ENCODE measurements at regions not wholly inside any gene's neighbourhood (a gene's known extent, or its start where the extent isn't known, plus 50 kb on each side); places are given as distances from the start of the nearest gene placed in this dataset.

DNA sequence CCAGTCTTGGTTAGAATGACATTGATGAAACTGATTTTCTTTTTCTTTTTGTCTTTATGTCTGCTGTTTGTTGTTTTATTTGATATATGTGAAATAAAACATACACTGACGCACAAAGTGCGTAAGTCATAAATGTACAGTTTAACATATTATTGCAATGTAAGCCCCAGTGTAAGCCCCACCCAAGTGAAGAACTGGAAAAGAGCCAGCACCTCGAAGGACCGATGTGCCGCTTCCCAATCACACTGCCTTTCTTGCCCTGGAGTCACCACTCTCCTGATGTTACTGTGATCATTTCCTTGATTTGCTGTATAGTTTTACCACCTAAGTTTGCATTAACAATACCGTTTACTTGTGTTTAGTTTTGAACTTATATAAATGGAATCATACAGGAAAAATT lies 128.4 kb upstream of the LPP start:
- ATAC-seq (no peak), DNase-seq (ENCODE audit: low spot score in 2 of 2) (no peak)
- Mint-ChIP-seq H3K4me1 (no peaks in the 10 kb centered on the region), H3K4me3 (no peak overlapping the region), H3K36me3 (no peaks in the 10 kb centered on the region), H3K27ac (no peak overlapping the region), H3K9me3 (no peaks in the 10 kb centered on the region)

DNA sequence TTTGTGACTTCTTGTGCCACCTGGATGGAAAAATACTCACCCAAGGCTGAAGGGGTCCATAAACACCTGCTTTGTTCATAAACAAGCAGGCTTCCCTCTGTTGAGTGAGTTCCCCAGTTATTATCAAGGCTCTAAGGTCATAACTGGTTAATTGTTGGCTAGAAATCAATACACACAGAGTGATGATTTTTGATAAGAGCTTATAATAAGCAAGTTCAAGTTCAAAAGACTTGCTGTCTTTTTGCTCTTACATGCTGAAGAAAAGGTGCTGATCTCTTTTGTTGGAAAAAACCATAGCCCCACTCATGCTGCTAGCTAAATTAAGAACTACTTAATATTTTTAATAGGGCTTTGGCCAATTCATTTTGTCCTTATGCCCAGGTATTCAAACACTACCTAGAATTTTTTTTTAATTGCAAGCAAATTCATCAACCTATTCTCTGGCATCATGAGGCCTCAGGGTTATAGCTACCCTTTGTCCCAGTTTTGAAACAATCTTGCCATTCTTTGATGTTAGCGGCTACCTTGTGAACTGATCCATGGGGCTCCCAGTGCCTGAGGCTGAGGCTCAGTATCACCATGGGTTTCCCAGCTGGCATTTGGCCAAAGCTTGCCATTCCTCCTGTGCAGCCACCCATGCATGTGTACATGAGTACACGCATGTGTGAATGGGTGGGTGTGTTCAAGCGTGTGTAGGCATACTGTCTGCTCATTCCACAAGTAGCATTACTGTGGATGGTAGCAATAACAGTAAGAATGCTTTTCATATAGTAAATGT lies 127.6 kb upstream of the LPP start:
- ATAC-seq, result no peak
- no peaks in the 10 kb centered on the region for H3K36me3 Mint-ChIP-seq

DNA sequence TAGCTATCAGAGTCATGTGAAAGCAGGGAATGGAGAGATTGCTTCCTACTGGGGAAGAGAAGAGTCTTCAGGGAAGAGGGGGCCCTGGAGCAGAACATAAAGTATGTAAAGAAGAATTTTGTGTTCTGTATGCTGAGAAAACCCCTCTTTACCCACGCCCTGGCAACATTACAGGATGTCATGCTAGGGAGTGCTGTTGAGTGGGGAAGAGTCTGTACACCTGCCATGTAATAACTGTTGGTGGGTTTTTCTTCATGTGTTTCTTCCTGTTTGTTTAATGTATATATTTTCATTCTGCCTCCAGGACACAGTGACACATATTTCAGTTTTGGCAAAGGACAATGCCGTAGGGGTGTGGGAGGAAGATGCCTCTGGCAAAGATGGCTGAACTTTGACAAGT lies 122.8 kb upstream of the LPP start:
- no peak overlapping the region for H3K27ac Mint-ChIP-seq
- H3K9me3 Mint-ChIP-seq, result no peaks in the 10 kb centered on the region
- ATAC-seq (no peak), DNase-seq (ENCODE audit: low spot score in 2 of 2) (no peak)
- H3K4me3 Mint-ChIP-seq, result no peak overlapping the region
- H3K4me1 Mint-ChIP-seq, result no peaks in the 10 kb centered on the region
- no peaks in the 10 kb centered on the region for H3K36me3 Mint-ChIP-seq

More for the DNA sequence above, 127.6 kb upstream of the LPP start:
- no peak for DNase-seq (ENCODE audit: low spot score in 2 of 2)
- no peak overlapping the region for H3K4me3 Mint-ChIP-seq
- no peak overlapping the region for H3K27ac Mint-ChIP-seq
- no peaks in the 10 kb centered on the region for H3K4me1 Mint-ChIP-seq
- H3K9me3 Mint-ChIP-seq, result no peaks in the 10 kb centered on the region

DNA sequence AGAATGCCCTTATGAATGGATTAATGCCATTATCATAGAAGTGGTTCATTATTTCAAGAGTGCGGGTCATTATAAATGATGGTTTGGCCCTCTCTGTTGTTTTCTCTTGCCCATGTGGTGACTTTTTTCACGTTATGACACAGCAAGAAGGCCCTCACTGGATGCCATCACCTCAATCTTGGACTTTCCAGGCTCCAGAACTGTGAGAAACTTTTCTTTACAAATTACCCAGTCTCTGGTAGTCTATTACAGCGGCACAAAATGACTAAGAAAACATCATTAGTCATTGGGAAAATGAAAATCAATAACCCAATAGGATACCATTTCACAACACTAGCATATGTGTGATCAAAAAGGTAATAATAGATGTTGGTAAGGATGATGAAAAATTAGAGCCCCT lies 119.0 kb upstream of the LPP start:
- Mint-ChIP-seq H3K4me1 (no peaks in the 10 kb centered on the region), H3K4me3 (no peak overlapping the region), H3K9me3 (no peaks in the 10 kb centered on the region), H3K36me3 (no peaks in the 10 kb centered on the region), H3K27ac (no peak overlapping the region)
- ATAC-seq (no peak), DNase-seq (ENCODE audit: low spot score in 2 of 2) (no peak)

DNA sequence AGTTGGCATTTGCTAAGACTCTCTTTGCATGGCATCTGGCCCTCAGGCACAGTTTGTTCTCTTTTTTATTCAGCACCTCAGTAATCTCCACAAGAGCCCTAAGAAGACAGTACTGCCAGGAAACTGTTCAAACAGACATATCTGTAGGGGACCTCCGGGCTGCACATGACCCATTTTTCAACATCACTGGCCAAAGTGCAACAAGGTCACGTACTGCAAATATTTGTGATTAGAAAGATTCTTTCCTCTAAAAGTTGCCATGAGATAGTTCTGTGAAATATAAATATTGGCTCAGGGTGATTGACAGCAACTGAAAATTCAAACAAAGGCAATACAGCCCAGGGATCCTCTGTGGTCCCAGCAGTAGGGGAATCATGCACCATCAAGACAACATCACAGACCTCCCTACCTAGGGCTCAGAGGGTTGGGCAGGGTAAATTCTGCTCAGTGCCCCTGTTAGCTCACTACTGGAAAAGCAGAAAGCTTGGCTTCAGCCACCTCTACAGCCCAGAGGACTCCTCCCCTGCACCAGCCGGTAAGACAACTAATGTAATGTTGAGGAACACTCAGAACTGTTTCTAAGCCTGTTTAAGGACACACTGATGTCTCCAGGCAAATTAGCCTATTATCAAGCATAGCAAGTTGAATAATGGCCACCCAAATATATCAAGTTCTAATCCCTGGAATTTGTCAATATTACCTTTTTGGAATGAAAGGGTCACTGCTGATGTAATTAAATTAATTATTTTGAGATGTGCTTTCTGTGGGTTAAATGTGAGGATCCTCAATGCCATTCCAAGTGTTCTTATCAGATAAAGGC lies 117.4 kb upstream of the LPP start:
- no peak overlapping the region for H3K27ac Mint-ChIP-seq
- no peak overlapping the region for H3K4me3 Mint-ChIP-seq
- no peaks in the 10 kb centered on the region for H3K9me3 Mint-ChIP-seq
- ATAC-seq (no peak), DNase-seq (ENCODE audit: low spot score in 2 of 2) (no peak)
- H3K4me1 Mint-ChIP-seq, result peaks cover 9% of the 10 kb centered on the region
- H3K36me3 Mint-ChIP-seq, result no peaks in the 10 kb centered on the region

DNA sequence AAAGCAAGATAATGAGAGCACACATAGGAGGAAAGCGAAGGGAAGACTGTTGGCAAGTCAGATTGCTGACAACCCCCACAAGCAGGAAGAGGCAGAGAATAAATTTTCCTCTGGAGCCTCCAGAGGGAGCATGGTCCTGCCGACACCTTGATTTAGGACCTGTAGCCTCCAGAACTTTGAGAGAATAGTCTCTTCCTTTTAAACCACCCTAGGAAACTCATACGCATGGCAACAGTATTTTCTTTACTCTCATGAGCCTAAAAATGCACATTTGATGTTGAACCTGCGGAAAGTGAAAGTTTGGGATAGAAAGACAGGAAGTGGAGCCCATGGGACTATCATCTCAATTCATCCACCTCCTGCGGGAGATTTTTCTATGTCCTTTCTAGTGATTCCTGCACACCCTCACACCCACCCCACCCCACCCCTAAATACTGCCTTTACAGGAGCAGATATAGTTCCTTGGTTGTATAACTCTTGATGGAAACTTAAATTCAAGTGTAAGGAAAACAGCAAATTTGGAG lies 116.7 kb upstream of the LPP start:
- DNase-seq (ENCODE audit: low spot score in 2 of 2), result no peak
- Mint-ChIP-seq H3K9me3 (no peaks in the 10 kb centered on the region), H3K36me3 (no peaks in the 10 kb centered on the region), H3K4me3 (no peak overlapping the region), H3K4me1 (peaks cover 10% of the 10 kb centered on the region), H3K27ac (no peak overlapping the region)
- ATAC-seq, result no peak

DNA sequence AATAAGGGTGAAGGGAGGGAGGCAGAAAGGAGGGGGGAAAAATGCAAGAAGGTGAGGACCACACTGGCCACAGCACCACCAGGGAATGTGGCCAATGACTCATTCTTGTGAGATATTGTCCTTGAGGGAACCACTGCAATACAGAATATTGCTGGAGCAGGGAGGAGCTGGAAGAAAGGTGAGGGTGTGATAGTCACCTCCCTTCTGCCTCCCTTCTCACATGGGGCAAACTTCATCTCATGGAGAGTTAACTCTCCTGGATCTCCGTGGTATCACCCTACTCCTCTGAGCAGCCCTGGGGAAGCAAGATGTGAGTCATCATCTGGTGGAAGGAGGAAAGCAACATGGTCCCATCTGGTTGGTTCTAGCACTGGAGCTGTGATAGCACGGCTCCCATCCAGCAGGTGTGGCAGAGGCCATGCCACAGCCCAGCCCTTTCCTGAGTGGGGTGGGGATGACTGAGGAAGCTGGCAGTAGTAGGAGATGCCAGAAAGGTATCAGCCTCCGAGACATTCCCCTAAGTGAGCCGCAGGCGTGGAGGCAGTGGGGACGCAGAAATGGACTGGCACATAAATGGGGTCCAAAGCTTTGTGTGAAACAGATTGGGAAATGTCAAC lies 115.9 kb upstream of the LPP start:
- Mint-ChIP-seq H3K9me3 (no peaks in the 10 kb centered on the region), H3K4me3 (no peak overlapping the region), H3K4me1 (peaks cover 10% of the 10 kb centered on the region), H3K36me3 (no peaks in the 10 kb centered on the region), H3K27ac (no peak overlapping the region)
- ATAC-seq, result no peak
- DNase-seq (ENCODE audit: low spot score in 2 of 2), result no peak

DNA sequence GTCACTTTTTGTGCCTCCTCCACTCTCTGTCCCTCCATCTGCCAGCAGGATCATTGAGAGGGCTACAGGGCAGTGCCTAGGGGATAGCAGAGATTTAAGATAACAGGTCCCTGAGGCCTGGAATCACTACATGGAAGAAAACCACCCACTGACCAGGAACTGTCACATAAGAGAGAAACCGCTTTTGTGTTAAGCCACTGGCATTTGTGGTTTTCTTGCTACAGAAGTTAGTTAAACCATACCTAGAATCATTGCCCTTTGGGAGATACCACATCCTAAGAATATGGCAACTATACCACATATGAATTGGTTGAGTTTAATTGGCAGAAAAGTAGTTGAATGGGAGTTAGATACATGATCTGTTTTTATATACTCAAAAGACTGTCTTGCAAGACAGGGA lies 112.8 kb upstream of the LPP start:
- ATAC-seq (peak; percentile 50), DNase-seq (ENCODE audit: low spot score in 2 of 2) (no peak)
- no peaks in the 10 kb centered on the region for H3K36me3 Mint-ChIP-seq
- no peak overlapping the region for H3K27ac Mint-ChIP-seq
- no peaks in the 10 kb centered on the region for H3K9me3 Mint-ChIP-seq
- H3K4me1 Mint-ChIP-seq, result peaks cover 18% of the 10 kb centered on the region
- H3K4me3 Mint-ChIP-seq, result no peak overlapping the region

DNA sequence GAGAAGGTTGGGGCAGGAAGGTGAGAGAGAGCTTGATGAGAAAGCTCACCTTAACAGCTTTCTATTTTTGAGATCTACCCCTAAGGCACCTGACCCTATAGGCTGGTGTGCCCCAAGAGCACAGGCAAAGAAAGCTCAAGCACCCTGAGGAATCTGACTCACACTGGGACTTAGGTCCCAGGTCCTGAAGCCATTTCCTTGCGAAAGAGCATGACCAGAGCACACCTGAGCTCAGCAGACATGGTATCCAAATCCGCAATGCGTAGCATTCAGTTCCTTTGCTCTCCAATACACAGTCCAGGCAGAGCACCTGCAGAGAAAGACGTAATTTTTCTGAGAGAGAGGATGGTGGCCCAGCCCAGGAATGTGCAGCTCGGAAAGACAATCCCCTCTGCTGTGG lies 112.1 kb upstream of the LPP start:
- ATAC-seq (no peak), DNase-seq (ENCODE audit: low spot score in 2 of 2) (no peak)
- Mint-ChIP-seq H3K4me3 (no peak overlapping the region), H3K36me3 (no peaks in the 10 kb centered on the region), H3K27ac (no peak overlapping the region), H3K9me3 (no peaks in the 10 kb centered on the region), H3K4me1 (peaks cover 18% of the 10 kb centered on the region)

DNA sequence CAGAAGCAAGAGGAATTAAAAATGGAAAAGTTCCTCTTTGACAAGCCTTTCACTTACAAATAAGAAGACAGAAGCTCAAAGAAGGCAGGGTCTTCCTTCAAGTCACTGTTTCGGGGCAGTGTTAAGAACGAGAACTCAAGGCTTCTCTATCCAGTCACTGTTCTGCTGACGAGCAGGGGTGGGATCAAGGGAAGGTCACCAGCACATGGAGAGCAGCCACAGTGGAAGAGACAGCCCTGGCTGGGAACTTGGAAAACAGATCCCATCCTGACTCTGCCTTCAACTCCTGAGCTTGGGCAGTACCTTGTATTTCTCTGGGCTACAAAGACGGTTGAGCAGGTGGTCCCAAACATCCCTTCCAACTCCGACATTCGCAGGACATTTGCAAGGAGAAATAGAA lies 111.5 kb upstream of the LPP start:
- Mint-ChIP-seq H3K4me3 (no peak overlapping the region), H3K27ac (no peak overlapping the region), H3K9me3 (no peaks in the 10 kb centered on the region), H3K4me1 (peaks cover 18% of the 10 kb centered on the region), H3K36me3 (no peaks in the 10 kb centered on the region)
- ATAC-seq, result no peak
- DNase-seq (ENCODE audit: low spot score in 2 of 2), result no peak

DNA sequence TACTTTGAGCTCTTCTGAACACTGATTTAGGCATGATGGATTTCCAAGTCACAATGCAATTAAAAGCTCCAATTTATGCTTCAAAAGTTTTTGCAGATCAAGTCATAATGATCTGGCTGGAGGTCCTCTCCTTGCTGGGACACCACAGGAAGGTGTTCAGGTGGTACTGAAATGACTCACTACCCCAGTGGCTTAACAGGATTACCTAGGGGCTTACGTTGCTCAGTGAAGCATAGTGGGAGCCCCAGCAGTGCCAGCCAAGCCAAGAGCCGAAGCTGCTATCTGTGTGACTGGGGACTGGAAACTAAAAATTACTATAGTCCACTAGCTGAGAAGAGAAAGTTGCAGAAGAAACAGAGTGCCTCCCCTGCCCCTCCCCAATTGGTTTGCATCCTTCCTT lies 110.1 kb upstream of the LPP start:
- DNase-seq (ENCODE audit: low spot score in 2 of 2) (no peak), ATAC-seq (peak; percentile 84)
- H3K27ac Mint-ChIP-seq, result no peak overlapping the region
- H3K4me1 Mint-ChIP-seq, result peaks cover 18% of the 10 kb centered on the region
- H3K9me3 Mint-ChIP-seq, result no peaks in the 10 kb centered on the region
- no peaks in the 10 kb centered on the region for H3K36me3 Mint-ChIP-seq
- H3K4me3 Mint-ChIP-seq, result no peak overlapping the region

DNA sequence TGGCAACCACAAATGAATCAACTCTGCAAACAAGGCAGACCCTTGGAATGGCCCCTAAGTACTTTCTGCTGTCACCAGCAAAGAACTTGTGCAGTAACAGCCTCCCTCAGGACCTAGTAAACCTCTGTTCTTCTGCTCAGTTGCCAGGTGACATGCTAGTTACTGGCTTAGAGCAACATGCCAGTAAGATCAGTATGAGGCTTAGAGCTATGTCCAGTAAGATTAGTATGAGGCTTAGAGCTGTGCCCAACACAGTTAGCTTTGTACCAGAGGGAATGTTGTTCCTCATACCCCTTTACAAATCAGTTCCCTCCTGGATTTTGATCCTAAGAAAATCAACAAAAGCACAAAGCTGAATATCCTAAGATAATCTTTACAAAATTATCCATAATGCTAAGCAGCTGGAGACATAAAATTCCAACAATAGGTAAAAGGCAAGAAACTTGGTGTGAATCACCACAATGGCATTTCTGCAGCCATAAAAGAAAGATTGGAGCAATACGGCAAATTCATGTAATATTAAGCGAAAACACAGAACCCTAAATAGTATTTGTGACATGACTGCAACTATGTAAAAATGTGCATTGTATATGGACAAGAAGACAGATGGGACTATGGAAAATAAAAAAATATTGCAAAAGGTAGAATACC lies 107.3 kb upstream of the LPP start:
- H3K27ac Mint-ChIP-seq, result no peak overlapping the region
- no peaks in the 10 kb centered on the region for H3K9me3 Mint-ChIP-seq
- ATAC-seq (no peak), DNase-seq (ENCODE audit: low spot score in 2 of 2) (no peak)
- peaks cover 23% of the 10 kb centered on the region for H3K4me1 Mint-ChIP-seq
- H3K4me3 Mint-ChIP-seq, result no peak overlapping the region
- H3K36me3 Mint-ChIP-seq, result no peaks in the 10 kb centered on the region

DNA sequence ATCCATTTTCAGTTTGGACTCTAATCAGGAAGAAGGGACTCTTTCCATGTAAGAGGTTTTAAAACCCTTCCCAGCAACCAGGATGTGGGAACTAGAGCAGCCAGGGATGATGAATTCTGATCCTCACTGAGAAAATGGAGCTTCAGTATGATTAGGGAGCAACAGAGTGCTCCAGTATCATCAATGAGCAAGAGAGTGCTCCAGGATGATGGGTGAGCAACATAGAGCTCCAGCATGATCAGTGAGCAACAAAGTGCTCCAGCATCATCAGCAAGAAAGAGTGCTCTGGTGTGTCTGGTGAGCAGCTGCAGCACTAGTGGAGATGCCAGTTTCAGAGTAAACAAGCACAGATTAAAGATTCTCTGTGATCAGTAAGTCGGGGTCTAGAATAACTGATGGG lies 106.4 kb upstream of the LPP start:
- H3K9me3 Mint-ChIP-seq, result no peaks in the 10 kb centered on the region
- H3K36me3 Mint-ChIP-seq, result no peaks in the 10 kb centered on the region
- peaks cover 23% of the 10 kb centered on the region for H3K4me1 Mint-ChIP-seq
- no peak overlapping the region for H3K4me3 Mint-ChIP-seq
- no peak overlapping the region for H3K27ac Mint-ChIP-seq
- ATAC-seq (no peak), DNase-seq (ENCODE audit: low spot score in 2 of 2) (no peak)

DNA sequence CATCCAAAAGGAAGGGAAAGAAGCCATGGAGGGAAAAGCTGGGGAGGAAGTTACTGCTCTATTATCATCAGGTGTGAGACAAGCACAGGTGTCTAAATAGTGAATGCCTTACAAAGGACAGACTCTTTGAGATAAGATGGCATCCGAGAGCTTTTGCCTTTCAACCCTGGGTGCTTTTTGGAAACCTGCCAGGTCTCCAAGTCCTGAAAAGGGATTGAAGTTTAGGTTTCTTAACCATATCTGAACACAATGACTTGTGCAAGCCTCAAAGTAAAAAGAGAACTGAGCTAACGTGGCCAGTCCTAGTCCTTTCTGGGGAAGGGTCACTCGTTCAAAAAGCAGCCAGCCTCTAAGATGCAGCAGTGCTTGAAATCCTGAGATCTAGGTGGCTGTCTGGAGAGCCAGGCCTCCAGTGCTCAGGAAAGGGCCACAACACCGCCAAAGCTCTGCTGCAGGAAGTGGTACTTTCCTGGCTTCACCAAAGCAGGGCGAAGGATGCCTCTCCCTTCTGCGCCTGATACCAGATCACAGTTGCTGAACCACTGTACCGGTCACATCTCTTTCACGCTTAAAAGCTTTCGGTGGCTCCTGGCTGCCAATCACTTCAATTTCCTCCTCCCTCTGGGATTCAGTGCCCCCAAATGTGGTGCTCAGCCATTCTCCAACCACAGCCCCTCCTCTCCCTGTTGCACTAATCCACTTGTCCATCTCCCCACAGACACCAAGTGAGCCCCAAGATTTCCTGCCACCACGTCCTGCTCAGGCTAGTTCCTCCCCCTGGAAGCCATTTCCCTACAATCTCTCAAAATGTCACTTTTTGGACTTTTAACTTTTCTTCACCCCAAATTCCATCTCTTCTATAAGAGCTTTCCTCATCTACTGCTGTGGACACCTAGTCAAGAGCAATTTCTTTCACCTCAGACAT lies 104.1 kb upstream of the LPP start:
- peak; percentile 81 for ATAC-seq
- Mint-ChIP-seq H3K4me1 (peaks cover 15% of the 10 kb centered on the region), H3K4me3 (peak overlapping the region; percentile 23), H3K9me3 (no peaks in the 10 kb centered on the region), H3K27ac (peak overlapping the region; percentile 14), H3K36me3 (no peaks in the 10 kb centered on the region)
- no peak for DNase-seq (ENCODE audit: low spot score in 2 of 2)
